GM12878 (cell line): ENCODE measurements at regions not wholly inside any gene's neighbourhood (a gene's known extent, or its start where the extent isn't known, plus 50 kb on each side); places are given as distances from the start of the nearest gene placed in this dataset.

Experiments used
- ATAC-seq: fragments of 200-7000 bp; cut with Tn5 transposase; 3 replicates; pipeline ENCODE4 v1.9.1; 2020; ENCODE audit warnings: mild to moderate bottlenecking, moderate library complexity
- BruUV-seq: library from RNA; stranded (reverse); fragments of 400-500 nt; replicated peaks from 2 replicates; lab custom pipeline; 2021; lab: Mats Ljungman, UMichigan
- CTCF ChIA-PET: fragments of 300-600 bp; sonication (Branson Sonifier 250); formaldehyde crosslinking; extraction: SDS; loops from one replicate; lab custom pipeline; 2021; ENCODE audit warnings: inconsistent platforms; lab: Yijun Ruan, JAX
- POLR2A ChIA-PET: fragments of 350-600 bp; formaldehyde crosslinking; extraction: SDS; loops from one replicate; lab custom pipeline; 2021; ENCODE audit warnings: inconsistent platforms; lab: Charles Lee
- RAD21 ChIA-PET: fragments of 300-600 bp; sonication (Branson Sonifier 250); formaldehyde crosslinking; loops from one replicate; lab custom pipeline; 2023; ENCODE audit warnings: antibody characterized with exemption; ENCODE audit not compliant: unreplicated experiment; lab: Charles Lee
- SMC1A ChIA-PET: fragments of 300-600 bp; sonication (Branson Sonifier 250); formaldehyde crosslinking; loops from one replicate; lab custom pipeline; 2023; ENCODE audit not compliant: unreplicated experiment, uncharacterized antibody; lab: Charles Lee
- DNase-seq: peaks from one replicate; pipeline ENCODE4 v3.0.0-alpha.2; 2011; ENCODE audit warnings: low read depth, low spot score
- FAIRE-seq: peaks from 3 replicates; lab custom pipeline; 2011; peaks lifted over from hg19 to GRCh38; lab: Jason Lieb, UNC
- H2AFZ ChIP-seq: 2 replicates; pipeline ENCODE4 v1.6.0; 2011; ENCODE audit warnings: low read depth, low read length, control low read depth; ENCODE audit not compliant: control insufficient read depth
- H3K27ac ChIP-seq: 2 replicates; pipeline ENCODE4 v1.5.1; 2011; ENCODE audit warnings: control low read depth; ENCODE audit not compliant: control insufficient read depth, insufficient read depth
- H3K27me3 ChIP-seq, 2 experiments: replicated peaks in 1 of 2; 2 replicates each; pipeline versions ENCODE4 v1.6.0 to v1.6.1; 2011; ENCODE audit warnings: low read length in 1 of 2; ENCODE audit not compliant: control insufficient read depth in 2 of 2, insufficient read depth in 2 of 2
- H3K36me3 ChIP-seq, 2 experiments: 2 replicates each; pipeline ENCODE4 v1.5.1; 2011; ENCODE audit warnings: low read length in 1 of 2; ENCODE audit not compliant: control insufficient read depth in 2 of 2, insufficient read depth in 2 of 2
- H3K4me1 ChIP-seq: 2 replicates; pipeline ENCODE4 v1.6.1; 2011; ENCODE audit warnings: mild to moderate bottlenecking, low read length, moderate library complexity, mixed read lengths; ENCODE audit not compliant: control insufficient read depth, insufficient read depth
- H3K4me2 ChIP-seq: 2 replicates; pipeline ENCODE4 v1.6.0; 2011; ENCODE audit warnings: control low read depth; ENCODE audit not compliant: control insufficient read depth, insufficient read depth
- H3K4me3 ChIP-seq: fragments of 200-600 bp; sonication (generic); 2 replicates; pipeline ENCODE4 v1.5.1; 2016
- H3K79me2 ChIP-seq: 2 replicates; pipeline ENCODE4 v1.6.0; 2011; ENCODE audit warnings: low read length; ENCODE audit not compliant: control insufficient read depth, insufficient read depth
- H3K9ac ChIP-seq: 2 replicates; pipeline ENCODE4 v1.8.0; 2011; ENCODE audit warnings: low read length, control low read depth, mixed read lengths; ENCODE audit not compliant: control insufficient read depth, insufficient read depth
- H3K9me3 ChIP-seq: replicated peaks from 3 replicates; pipeline ENCODE4 v1.5.1; 2011; ENCODE audit warnings: mild to moderate bottlenecking, low read length; ENCODE audit not compliant: control insufficient read depth, insufficient read depth
- H4K20me1 ChIP-seq: 2 replicates; pipeline ENCODE4 v1.6.0; 2011; ENCODE audit not compliant: control insufficient read depth, insufficient read depth
- ATF7 ChIP-seq: fragments of 450-650 bp; IDR thresholded peaks from 2 replicates; pipeline ENCODE4 v1.6.1; 2016; ENCODE audit warnings: low read depth, mild to moderate bottlenecking
- CREB1 ChIP-seq: IDR thresholded peaks from 2 replicates; pipeline ENCODE4 v1.6.1; 2012; ENCODE audit warnings: low read depth, mild to moderate bottlenecking, inconsistent platforms
- DPF2 ChIP-seq: fragments of 450-650 bp; IDR thresholded peaks from 2 replicates; pipeline ENCODE4 v1.6.1; 2017; ENCODE audit warnings: mild to moderate bottlenecking
- ELK1 ChIP-seq: IDR thresholded peaks from 2 replicates; pipeline ENCODE4 v1.6.1; 2012; ENCODE audit warnings: low read depth, low read length, improper control_type of control experiment
- HDAC2 ChIP-seq: fragments of 200-600 bp; sonication (generic); IDR thresholded peaks from 2 replicates; pipeline ENCODE4 v1.6.1; 2017
- SRF ChIP-seq, 2 experiments: IDR thresholded peaks; 2 replicates each; pipeline ENCODE4 v1.6.1; 2011; ENCODE audit warnings: low read depth in 2 of 2, low read length in 2 of 2, mild to moderate bottlenecking in 1 of 2, moderate library complexity in 1 of 2
- TBL1XR1 ChIP-seq: IDR thresholded peaks from 2 replicates; pipeline ENCODE4 v1.6.1; 2012; ENCODE audit warnings: low read depth, low read length, improper control_type of control experiment
- ZBTB4 ChIP-seq: fragments of 450-650 bp; formaldehyde crosslinking; IDR thresholded peaks from 2 replicates; pipeline ENCODE4 v1.4.0; 2022; ENCODE audit warnings: mild to moderate bottlenecking, moderate library complexity
- ZBTB40 ChIP-seq: fragments of 450-650 bp; IDR thresholded peaks from 2 replicates; pipeline ENCODE4 v1.6.1; 2016; ENCODE audit warnings: mild to moderate bottlenecking, moderate library complexity, borderline replicate concordance
- WGBS: methylation state at CpG from one replicate; pipeline ENCODE4 v1.1.6; 2016; ENCODE audit warnings: low lambda C conversion rate; ENCODE audit not compliant: insufficient replicate concordance, insufficient coverage; ENCODE audit errors: missing lambda C conversion rate; 5-methylcytosine and 5-hydroxymethylcytosine counted together
- in situ Hi-C: fragments of 300-500 bp; cut with MboI; formaldehyde crosslinking; loops from 9 replicates; pipeline ENCODE4 v1.14.3; 2018; ENCODE audit warnings: mixed read lengths
- intact Hi-C: fragments of 100-400 bp; cut with micrococcal nuclease; formaldehyde crosslinking; loops from one replicate; pipeline ENCODE4 v1.14.2; 2022; ENCODE audit not compliant: unreplicated experiment

GRCh38 chr7:50868426-50869100, 85.9 kb upstream of the GRB10 start:
- no peaks in the 10 kb centered on the region for H3K36me3 ChIP-seq
- 28% methylated on average over 3 of the region's 3 CpGs for WGBS
- ChIA-PET CTCF (no interaction called here), RAD21 (no interaction called here), POLR2A (no interaction called here), SMC1A (no interaction called here)
- no peak for FAIRE-seq
- no peak overlapping the region for H3K4me2 ChIP-seq
- H4K20me1 ChIP-seq: no peaks in the 10 kb centered on the region
- no peak overlapping the region for H3K9ac ChIP-seq
- no TSS peak for BruUV-seq
- H3K4me1 ChIP-seq: no peaks in the 10 kb centered on the region
- in situ Hi-C loops (no loop called here), intact Hi-C loops (no loop called here)
- H2AFZ ChIP-seq: no peak overlapping the region
- TF ChIP-seq CREB1 (no peak), ATF7 (no peak), DPF2 (no peak), TBL1XR1 (no peak), ZBTB4 (CRISPR knock-in tag) (no peak), ELK1 (no peak), ZBTB40 (no peak), SRF (IDR thresholded peaks at IDR 0.05; ENCODE audit: low read depth in 2 of 2, low read length in 2 of 2) (no peak), HDAC2 (no peak)
- H3K27me3 ChIP-seq: no peaks in the 10 kb centered on the region
- H3K27ac ChIP-seq: no peak overlapping the region
- no peak for DNase-seq
- no peaks in the 10 kb centered on the region for H3K79me2 ChIP-seq
- no peaks in the 10 kb centered on the region for H3K9me3 ChIP-seq
- ATAC-seq: no peak
- H3K4me3 ChIP-seq: no peak overlapping the region
